ENCODE measurements at regions not wholly inside any gene's neighbourhood (a gene's known extent, or its start where the extent isn't known, plus 50 kb on each side); places are given as distances from the start of the nearest gene placed in this dataset.

DNA sequence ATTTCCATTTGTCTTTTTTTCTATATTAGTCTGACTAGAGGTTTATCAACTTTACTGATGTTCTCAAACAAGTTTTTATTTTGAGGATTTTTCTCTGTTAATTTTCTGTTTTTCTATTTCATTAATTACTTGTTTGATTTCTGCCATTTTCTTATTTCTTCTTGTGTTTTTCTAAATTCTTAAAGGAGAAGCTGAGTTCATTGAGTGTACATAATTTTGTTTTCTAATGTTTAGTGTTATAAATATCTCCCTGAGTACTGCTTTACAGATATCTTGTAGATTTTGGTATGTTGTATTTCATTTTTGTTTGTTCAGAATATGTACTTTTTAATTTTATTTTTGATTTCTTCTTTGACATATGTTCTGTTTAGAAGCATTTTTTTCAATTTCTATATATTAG lies 1404.3 kb upstream of the MIR17HG start:
- intact Hi-C loops (cut with micrococcal nuclease): no loop called here
- no peak overlapping the region for H3K56ac ChIP-seq (ENCODE audit: extremely low read depth, insufficient read depth, low read length)
- TF ChIP-seq SMC3 (IDR thresholded peaks at IDR 0.05; ENCODE audit: low read depth, low read length) (no peak), RFX5 (IDR thresholded peaks at IDR 0.05; ENCODE audit: low read depth, low read length) (no peak), FOS (IDR thresholded peaks at IDR 0.05; ENCODE audit: low read depth, low read length) (no peak), CEBPB (IDR thresholded peaks at IDR 0.05; ENCODE audit: low read depth, low read length) (no peak), MAFK (IDR thresholded peaks at IDR 0.05; ENCODE audit: low read depth, low read length) (no peak), NFE2L2 (IDR thresholded peaks at IDR 0.05; ENCODE audit: low read depth, low read length) (no peak)
- H3K27ac ChIP-seq (ENCODE audit: insufficient read depth, low read length): no peak overlapping the region
- H3K9me1 ChIP-seq (ENCODE audit: insufficient read depth, low read length): no peaks in the 10 kb centered on the region
- no peak overlapping the region for H2BK20ac ChIP-seq (ENCODE audit: low read depth, low read length)
- DNase-seq: no peak
- H3K27me3 ChIP-seq (ENCODE audit: control insufficient read depth, insufficient read depth, low read length): no peaks in the 10 kb centered on the region
- H3K36me3 ChIP-seq (ENCODE audit: control insufficient read depth, insufficient read depth, low read length): no peaks in the 10 kb centered on the region
- no peak overlapping the region for H2AK9ac ChIP-seq (replicated peaks; ENCODE audit: low read depth, low read length, poor library complexity)
- no peak overlapping the region for H3K18ac ChIP-seq (ENCODE audit: low read depth, low read length)
- no peak overlapping the region for H2BK15ac ChIP-seq (ENCODE audit: low read depth, low read length)
- no peaks in the 10 kb centered on the region for H4K20me1 ChIP-seq (ENCODE audit: insufficient read depth, low read length)
- H3K4me2 ChIP-seq (ENCODE audit: low read depth, low read length): no peak overlapping the region
- CTCF ChIA-PET: no interaction called here
- no peak overlapping the region for H3K9ac ChIP-seq (ENCODE audit: low read depth, low read length)
- no peak overlapping the region for H3K14ac ChIP-seq (replicated peaks; ENCODE audit: low read depth, low read length)
- H3K4ac ChIP-seq (ENCODE audit: low read depth, low read length): no peak overlapping the region
- no peaks in the 10 kb centered on the region; the same call in 1 of the 2 replicates for H3K9me3 ChIP-seq (ENCODE audit: control insufficient read depth, insufficient read depth, low read length)
- H3K4me1 ChIP-seq (ENCODE audit: control insufficient read depth, insufficient read depth, low read length): no peaks in the 10 kb centered on the region
- ATAC-seq (ENCODE audit: low read depth): no peak
- no peak overlapping the region for H3K23ac ChIP-seq (ENCODE audit: low read depth, low read length)
- no peak overlapping the region for H2AFZ ChIP-seq (replicated peaks; ENCODE audit: low read length, poor library complexity)
- H4K91ac ChIP-seq (ENCODE audit: insufficient read depth, low read depth, low read length): no peak overlapping the region
- POLR2A ChIA-PET (ENCODE audit: unreplicated experiment): no interaction called here
- no peak overlapping the region for H4K5ac ChIP-seq (ENCODE audit: low read depth, low read length)
- no peak overlapping the region for H3K4me3 ChIP-seq (ENCODE audit: insufficient read depth, low read depth, low read length)
- in situ Hi-C loops (cut with MboI; ENCODE audit: low sequenced_read_pairs): no loop called here
- no peak overlapping the region for H2AK5ac ChIP-seq (ENCODE audit: low read depth, low read length)
- H2BK120ac ChIP-seq (ENCODE audit: low read depth, low read length): no peak overlapping the region
- dilution Hi-C loops (cut with HindIII; ENCODE audit: low sequenced_read_pairs, unreplicated experiment): no loop called here
- BruUV-seq (replicated peaks): no TSS peak
- no peak overlapping the region for H2BK5ac ChIP-seq (ENCODE audit: low read depth, low read length, poor library complexity, severe bottlenecking)
- no peak overlapping the region for H4K8ac ChIP-seq (ENCODE audit: low read depth in 2 of 2, low read length in 2 of 2)
- no peaks in the 10 kb centered on the region for H3K79me1 ChIP-seq (ENCODE audit: low read depth in 1 of 2, low read length in 2 of 2)

All from IMR-90 (cell line).